Tibial artery (tissue), 4 donors: ENCODE measurements at regions not wholly inside any gene's neighbourhood (a gene's known extent, or its start where the extent isn't known, plus 50 kb on each side); places are given as distances from the start of the nearest gene placed in this dataset.
A peak's percentile ranks its signal among the peaks of the same experiment; 100 is the strongest.

ENCODE experiments used
- DNase-seq, 2 donors: peaks; one replicate each; pipeline ENCODE4 v3.0.0-alpha.2; 2019
- H3K27ac ChIP-seq, 2 donors: fragments of 200-600 bp; sonication (generic) in 1 of 2; 1 replicate in 1 of 2; 2 replicates in 1 of 2; pipeline ENCODE4 v1.5.1; 2018 to 2019; ENCODE audit warnings: mild to moderate bottlenecking in 1 of 2
- H3K27me3 ChIP-seq, 2 donors: fragments of 200-600 bp; sonication (generic) in 1 of 2; one replicate each; pipeline versions ENCODE4 v1.5.1 to v1.6.0; 2016 to 2019
- H3K36me3 ChIP-seq, 3 donors: fragments of 200-600 bp; sonication (generic) in 2 of 3; one replicate each; pipeline ENCODE4 v1.5.1; 2016 to 2019; ENCODE audit warnings: mild to moderate bottlenecking in 2 of 3
- H3K4me1 ChIP-seq, 4 donors: fragments of 200-600 bp; sonication (generic) in 2 of 4; 1 replicate in 3 of 4; 2 replicates in 1 of 4; pipeline ENCODE4 v1.5.1; 2016 to 2019
- H3K4me3 ChIP-seq, 2 donors: fragments of 200-600 bp; sonication (generic) in 1 of 2; 1 replicate in 1 of 2; 2 replicates in 1 of 2; pipeline ENCODE4 v1.5.1; 2018 to 2019; ENCODE audit warnings: mild to moderate bottlenecking in 2 of 2
- H3K9me3 ChIP-seq, 3 donors: fragments of 200-600 bp; sonication (generic) in 1 of 3; one replicate each; pipeline ENCODE4 v1.5.1; 2016 to 2019
- intact Hi-C: fragments of 100-400 bp; cut with DNase I; formaldehyde crosslinking; loops from one replicate; pipeline ENCODE4 v1.15.0; 2023; ENCODE audit warnings: low total_unique reads
- TF ChIP-seq, protein P1 (sequence below), 2 experiments: fragments of 200-600 bp in 1 of 2; fragments of 450-650 bp in 1 of 2; IDR thresholded peaks; one replicate each; pipeline ENCODE4 v1.5.1; 2017 to 2019; ENCODE audit warnings: antibody characterized with exemption in 2 of 2, mild to moderate bottlenecking in 1 of 2, moderate library complexity in 1 of 2

GRCh38 chr1:115141145-115141454 is 51.8 kb upstream of the TSPAN2 start:
- H3K27ac ChIP-seq: no peak overlapping the region
- TF ChIP-seq, protein P1, sequence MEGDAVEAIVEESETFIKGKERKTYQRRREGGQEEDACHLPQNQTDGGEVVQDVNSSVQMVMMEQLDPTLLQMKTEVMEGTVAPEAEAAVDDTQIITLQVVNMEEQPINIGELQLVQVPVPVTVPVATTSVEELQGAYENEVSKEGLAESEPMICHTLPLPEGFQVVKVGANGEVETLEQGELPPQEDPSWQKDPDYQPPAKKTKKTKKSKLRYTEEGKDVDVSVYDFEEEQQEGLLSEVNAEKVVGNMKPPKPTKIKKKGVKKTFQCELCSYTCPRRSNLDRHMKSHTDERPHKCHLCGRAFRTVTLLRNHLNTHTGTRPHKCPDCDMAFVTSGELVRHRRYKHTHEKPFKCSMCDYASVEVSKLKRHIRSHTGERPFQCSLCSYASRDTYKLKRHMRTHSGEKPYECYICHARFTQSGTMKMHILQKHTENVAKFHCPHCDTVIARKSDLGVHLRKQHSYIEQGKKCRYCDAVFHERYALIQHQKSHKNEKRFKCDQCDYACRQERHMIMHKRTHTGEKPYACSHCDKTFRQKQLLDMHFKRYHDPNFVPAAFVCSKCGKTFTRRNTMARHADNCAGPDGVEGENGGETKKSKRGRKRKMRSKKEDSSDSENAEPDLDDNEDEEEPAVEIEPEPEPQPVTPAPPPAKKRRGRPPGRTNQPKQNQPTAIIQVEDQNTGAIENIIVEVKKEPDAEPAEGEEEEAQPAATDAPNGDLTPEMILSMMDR (IDR thresholded peaks at IDR 0.05): no peak
- no peaks in the 10 kb centered on the region for H3K9me3 ChIP-seq
- intact Hi-C loops: loop anchor here (5.0 kb wide), 1 partner anchor 456 kb away; no protein-coding TSS in a partner anchor
- no peaks in the 10 kb centered on the region for H3K36me3 ChIP-seq
- H3K4me3 ChIP-seq: no peak overlapping the region
- peaks cover 0 to 21% (median 11%) of the 10 kb centered on the region in 4 donors for H3K4me1 ChIP-seq
- DNase-seq: no peak
- H3K27me3 ChIP-seq: no peaks in the 10 kb centered on the region

DNA sequence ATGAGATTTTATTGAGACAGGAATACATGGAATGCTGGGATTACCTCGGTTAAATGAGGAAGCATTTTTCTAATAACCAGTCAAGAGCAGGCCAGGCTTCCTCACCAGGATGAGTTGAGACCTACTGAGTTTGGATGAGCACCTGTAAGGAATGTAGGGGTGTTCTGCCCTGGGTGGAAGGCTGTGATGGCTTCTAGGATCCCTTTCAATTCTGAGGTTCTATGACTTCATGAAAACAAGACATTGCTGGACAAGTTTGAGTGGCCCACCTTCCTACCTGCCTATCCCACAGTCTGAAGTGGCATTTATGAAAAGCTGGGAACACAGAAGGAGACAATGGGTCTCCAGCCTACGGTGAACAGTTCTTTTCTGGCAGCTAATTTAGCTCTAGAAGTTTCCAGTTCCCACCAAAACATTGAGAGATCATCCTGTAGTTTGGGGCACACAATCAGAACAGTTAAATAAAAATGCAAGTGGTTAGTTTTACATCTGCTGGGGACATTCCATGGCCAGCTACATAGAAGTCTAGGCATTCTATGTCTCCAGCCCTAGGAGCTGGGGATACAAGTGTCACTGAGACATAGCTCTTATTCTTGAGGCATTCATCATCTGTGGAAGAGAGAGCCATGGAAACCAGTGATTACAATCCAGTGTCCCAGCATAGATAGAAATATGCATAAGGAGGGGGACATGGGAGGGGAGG is 51.3 kb upstream of the TSPAN2 start:
- no peak overlapping the region for H3K27ac ChIP-seq
- no peak overlapping the region for H3K4me3 ChIP-seq
- H3K9me3 ChIP-seq: no peaks in the 10 kb centered on the region
- TF ChIP-seq, protein P1 (IDR thresholded peaks at IDR 0.05): no peak
- H3K27me3 ChIP-seq: no peaks in the 10 kb centered on the region
- no peak for DNase-seq
- peaks cover 0 to 26% (median 13%) of the 10 kb centered on the region in 4 donors for H3K4me1 ChIP-seq
- intact Hi-C loops: loop anchor here (5.0 kb wide), 1 partner anchor 457 kb away; no protein-coding TSS in a partner anchor
- H3K36me3 ChIP-seq: no peaks in the 10 kb centered on the region

DNA sequence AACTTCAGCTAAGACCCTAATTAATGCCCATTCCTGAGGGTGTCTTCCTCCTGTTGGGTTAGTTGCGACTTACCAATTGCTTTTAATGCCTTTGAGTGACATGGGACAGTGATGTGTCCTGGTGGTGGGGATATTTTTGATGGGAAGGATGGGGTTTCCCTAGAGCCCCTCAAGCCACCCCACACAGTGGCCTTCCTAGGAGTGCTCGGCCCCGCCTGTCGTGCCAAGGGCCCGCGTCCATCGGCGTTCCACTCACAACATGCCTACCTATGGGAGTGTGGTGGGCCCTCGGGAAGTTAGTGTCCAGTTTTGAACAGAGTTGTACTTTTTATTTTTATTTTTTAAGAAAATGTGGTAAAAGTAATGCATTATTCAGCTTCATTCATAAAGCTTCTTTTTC is 50.1 kb upstream of the TSPAN2 start:
- intact Hi-C loops: loop anchor here (10.0 kb wide), 2 partner anchors 45 to 195 kb away; partner anchors contain the start of gene NGF
- H3K4me3 ChIP-seq: no peak overlapping the region
- TF ChIP-seq, protein P1 (IDR thresholded peaks at IDR 0.05): no peak

More for the DNA sequence above, 50.1 kb upstream of the TSPAN2 start:
- Histone ChIP-seq H3K27me3 (no peaks in the 10 kb centered on the region), H3K4me1 (peaks cover 4 to 36% (median 19%) of the 10 kb centered on the region in 4 donors), H3K9me3 (no peaks in the 10 kb centered on the region), H3K36me3 (no peaks in the 10 kb centered on the region), H3K27ac (peak overlapping the region; percentile 58 to 93)
- DNase-seq: no peak
